Myocyte (in vitro differentiated cells): ENCODE measurements at regions not wholly inside any gene's neighbourhood (a gene's known extent, or its start where the extent isn't known, plus 50 kb on each side); places are given as distances from the start of the nearest gene placed in this dataset.

Experiments
- DNase-seq: peaks from one replicate; pipeline ENCODE4 v3.0.0-alpha.2; 2012; ENCODE audit warnings: low read depth

DNA sequence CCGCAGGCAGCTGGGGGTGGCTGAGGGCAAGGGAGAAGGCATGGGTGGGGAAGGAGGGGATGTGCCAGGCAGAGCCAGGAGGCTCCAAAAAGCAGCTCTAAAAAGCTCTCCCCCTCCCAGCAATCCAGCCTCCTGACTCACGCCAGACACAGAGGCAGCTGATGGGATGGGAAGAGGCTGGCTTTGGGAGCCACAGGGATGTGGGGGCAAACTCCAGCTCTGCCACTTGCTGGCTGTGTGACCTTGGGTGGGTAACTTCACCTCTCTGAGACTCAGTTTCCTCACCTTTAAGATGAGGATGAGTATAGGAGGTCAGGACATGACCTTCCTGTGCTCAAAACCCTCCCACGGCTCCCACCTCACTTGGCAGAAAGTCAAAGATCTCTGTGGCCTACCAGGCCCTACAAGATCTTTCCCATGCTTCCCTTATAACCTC is 148.9 kb downstream of the CEBPB start:
- DNase-seq: peak; percentile 86

GRCh38 chr20:50340541-50340940 is 149.9 kb downstream of the CEBPB start:
- no peak for DNase-seq

- DNase-seq: no peak
Observed at GRCh38 chr20:50341050-50341449, 150.4 kb downstream of the CEBPB start.

- DNase-seq: no peak
Observed at GRCh38 chr20:50341880-50342637, 151.4 kb downstream of the CEBPB start.

DNA sequence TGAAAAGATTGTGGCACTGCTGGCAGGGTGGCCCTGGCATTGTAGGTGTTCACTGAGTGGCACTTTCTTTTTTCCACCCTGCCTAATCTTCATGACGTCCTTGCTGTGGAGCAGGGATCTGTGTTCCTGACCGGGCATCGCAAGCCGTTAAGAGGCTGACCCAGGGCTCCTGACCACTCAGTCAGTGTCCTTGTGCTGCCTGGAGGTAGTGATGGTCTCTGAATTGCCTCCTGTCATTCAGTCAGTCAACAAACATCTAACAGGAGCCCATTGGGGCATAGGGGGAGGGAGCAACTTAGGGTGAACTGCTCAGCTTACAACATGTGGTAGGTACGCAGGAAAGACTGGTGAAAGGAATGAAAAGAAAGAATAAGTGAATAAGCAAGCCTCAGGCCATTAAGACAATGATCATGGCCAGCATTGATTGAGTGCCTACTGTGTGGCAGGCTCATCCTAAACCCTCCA is 152.0 kb downstream of the CEBPB start:
- no peak for DNase-seq

GRCh38 chr20:50343125-50343489 is 152.5 kb downstream of the CEBPB start:
- no peak for DNase-seq

GRCh38 chr20:50343490-50344179 is 153.0 kb downstream of the CEBPB start:
- no peak for DNase-seq

GRCh38 chr20:50344232-50345071 is 153.8 kb downstream of the CEBPB start:
- DNase-seq: no peak

GRCh38 chr20:50345712-50346373 is 155.2 kb downstream of the CEBPB start:
- DNase-seq: no peak

DNA sequence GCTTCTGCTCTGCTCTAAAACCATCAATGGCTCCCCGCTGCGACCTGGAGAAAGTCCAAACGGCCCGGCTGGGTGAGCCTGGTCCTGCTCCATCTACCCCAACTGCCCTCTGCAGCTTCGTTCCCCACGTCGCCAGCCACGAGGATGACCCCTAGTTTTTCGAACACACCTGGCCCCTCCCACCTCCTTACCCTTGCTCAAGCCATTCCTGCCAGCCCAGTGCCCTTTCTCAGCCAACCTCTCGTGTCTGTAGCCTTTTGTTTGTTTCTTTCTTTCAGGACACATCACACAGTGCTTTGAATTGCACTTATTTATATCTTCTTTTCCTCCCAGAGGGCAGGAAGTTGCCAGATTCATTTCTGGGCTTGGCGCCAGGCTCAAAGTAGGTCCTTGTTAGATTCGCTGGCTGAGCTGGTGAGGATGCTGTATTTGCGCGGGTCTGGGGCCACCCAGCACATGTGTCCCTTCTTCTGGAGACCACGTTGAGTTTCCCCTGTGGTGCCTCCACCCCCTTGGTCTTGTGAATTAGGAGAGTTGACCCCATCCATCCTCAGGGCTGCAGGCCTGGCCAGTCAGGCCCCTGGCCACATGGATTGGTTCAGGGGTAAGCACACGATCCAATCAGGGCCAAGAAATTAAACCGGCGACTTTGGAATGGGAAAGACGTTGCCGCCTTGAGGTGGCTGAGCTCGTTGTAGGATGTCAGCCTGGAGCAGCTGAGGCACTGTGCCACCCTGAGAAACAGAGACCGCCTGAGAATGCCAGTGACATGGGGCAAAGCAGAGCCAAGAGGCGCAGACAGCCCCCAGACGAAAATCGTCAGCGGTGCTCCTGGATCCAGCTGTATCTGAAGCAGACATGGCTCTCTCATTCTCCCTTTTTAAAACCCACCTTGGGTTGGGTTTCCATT is 156.0 kb downstream of the CEBPB start:
- DNase-seq: peak; percentile 85

DNA sequence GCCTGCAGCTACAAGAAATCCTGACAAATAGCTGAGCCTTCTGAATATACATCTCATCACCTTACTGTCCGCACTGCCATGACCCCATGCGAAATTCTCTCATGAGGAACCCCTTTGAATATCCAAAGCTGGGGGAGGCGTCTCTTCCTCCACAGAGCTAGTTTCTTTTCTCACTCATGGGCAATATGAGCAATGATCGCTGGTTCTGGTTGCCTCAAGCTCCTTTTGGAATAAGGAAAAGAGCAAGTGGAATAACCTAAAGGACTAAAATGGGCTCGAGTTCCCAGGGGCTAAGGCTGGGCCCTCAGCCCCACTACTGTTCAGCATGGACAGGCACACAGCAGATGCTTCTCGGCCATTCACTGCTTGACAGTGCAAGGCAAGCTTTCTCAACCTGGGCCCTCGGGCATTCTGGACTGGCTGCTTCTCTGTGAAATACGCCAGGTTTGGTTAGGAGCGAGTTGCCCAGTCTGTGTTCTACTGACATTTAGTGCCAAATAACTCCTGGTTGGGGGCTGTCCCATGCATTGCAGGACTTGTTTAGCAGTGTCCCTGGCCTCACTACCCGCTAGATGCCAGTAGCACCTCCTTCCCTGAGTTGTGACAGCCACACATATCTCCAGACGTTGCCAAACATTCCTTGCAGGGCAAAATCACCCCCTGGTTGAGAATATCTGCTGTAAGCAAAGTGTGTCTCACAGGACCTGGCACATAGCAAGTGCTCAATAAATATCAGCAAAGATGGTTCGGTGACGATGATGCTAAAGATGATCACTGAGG is 156.8 kb downstream of the CEBPB start:
- DNase-seq: no peak

DNA sequence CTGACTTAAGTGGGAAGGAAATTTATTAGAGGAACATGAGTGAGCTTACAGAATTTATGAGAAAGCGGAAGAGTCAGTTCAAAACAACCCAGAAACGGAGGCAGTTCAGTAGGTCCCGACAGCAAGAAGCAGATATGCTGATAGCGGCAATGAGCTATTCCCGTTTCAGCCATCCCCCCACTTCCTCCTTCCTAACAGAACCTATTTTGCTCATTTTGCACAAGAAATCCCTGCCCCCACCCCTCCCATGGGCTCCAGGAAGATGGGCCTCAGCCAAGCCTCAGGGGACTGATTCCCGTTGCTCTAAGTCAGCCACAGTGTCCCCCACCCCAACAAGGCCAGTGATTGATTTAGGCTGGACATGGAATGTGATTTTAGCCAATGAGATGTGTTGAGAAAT is 157.5 kb downstream of the CEBPB start:
- DNase-seq: no peak

DNA sequence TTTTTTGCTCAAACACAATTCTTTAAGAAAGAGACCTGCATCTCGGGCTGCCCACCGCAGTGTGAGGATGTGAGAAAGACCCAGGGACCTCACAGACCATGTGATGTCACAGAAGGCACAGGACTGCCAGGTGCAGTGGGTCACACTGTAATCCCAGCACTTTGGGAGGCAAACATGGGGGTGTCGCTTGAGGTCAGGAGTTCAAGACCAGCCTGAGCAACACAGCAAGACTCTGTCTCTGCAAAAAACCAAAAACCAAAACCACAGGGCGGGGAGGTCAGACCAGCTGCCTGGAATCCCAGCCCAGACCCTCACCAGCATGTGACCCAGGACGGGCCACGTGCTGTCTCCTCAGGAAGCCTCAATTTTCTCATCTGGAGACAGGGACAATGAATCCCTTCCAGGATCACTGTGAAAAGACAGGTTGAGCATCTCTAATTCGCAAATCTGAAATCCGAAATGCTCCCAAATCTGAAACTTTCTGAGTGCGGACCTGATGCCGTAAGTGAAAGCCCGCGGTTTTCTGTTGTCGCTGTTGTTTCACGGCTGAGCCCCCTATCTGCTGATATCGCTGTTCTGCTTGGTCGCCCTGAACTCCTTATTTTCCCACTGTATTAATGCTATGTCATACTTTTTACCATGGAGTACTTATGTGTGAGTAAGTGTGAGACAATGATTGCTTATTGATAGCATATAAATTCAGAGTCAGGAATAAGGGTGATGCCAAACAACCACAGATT is 159.5 kb upstream of the PTPN1 start:
- DNase-seq: peak; percentile 72

- DNase-seq: no peak
Observed at GRCh38 chr20:50351541-50351940, 158.6 kb upstream of the PTPN1 start.

GRCh38 chr20:50353289-50353961 is 156.8 kb upstream of the PTPN1 start:
- no peak for DNase-seq

DNA sequence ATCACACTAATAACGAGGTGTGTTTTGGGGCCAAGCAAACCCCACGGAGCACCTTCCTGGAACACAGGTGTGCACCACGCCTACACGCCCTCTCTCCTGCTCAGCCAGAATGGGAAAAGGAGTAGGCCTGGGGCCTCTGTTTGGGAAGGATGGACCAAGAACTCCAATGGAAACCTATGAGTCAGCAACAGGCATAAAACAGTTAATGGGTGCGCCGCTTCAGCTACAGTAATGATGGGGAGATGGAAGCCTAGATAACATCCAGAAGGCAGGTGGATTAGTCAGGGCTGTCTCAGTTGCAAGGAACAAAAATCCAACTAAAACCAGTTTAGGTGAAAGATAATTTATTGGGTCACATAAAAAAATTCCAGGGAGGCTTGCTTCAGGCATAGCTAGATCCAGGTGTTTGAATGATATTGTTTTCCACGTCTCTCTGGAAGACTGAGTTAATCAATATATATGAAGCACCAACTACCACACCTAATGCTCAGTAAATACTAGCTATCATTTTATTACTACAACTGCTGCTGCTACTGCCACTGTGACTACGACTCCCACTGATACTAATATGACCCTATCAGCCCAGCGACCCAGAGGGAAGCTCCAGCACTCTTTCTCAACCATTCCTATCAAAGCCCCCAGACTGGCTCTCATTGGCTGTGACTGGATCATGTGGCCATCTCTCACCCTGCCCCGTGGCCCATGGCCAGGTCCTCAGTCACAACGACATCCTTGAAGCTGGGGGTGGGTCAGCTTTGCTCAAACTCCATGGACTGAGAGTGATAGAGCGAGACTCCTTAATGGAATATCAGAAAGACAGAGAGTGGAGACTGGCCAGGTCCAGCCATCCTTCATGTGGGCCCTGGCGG is 155.2 kb upstream of the PTPN1 start:
- no peak for DNase-seq
